ENCODE measurements at regions not wholly inside any gene's neighbourhood (a gene's known extent, or its start where the extent isn't known, plus 50 kb on each side); places are given as distances from the start of the nearest gene placed in this dataset.
A peak's percentile ranks its signal among the peaks of the same experiment; 100 is the strongest.
"Not testable (repeated sequence)": the region's sequence is repeated elsewhere in the genome, so short reads cannot be mapped to it uniquely, and the experiment has no call there.

DNA sequence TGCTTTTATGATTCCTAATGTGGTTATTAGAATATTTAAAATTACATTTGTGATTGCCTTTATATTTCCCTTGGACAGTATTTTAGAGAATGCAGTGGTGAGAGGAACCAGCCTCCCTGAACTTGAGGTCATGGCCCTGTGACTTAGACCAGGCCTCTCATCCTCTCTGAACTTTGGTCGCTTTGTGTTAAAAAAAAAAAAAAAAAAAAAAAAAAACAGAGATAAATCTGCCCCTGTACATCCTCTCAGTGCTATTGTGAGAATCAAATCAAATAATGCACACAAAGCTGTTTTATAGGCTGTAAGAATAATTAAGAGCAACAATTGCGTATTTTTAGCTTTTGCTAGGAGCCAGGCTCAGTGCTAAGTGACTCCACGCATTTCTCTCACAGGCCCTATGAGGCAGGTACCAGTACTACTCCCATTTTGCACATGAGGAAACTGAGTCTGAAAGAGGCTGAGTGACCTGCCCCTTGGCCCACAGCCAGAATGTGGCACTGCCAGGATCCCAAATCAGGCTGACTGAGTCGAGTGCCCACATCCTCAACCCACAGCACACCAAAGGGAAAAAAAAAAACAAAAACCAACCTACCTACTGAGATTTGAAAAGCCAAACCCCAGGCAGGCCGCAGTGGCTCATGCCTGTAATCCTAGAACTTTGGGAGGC is 110.3 kb upstream of the LARP1 start:
- Histone ChIP-seq H3K9me3 (ENCODE audit: control insufficient read depth, low read length) (peaks cover 61% of the 10 kb centered on the region), H3K36me3 (ENCODE audit: control insufficient read depth, insufficient read depth, low read length) (no peaks in the 10 kb centered on the region), H3K9ac (ENCODE audit: extremely low read depth, low read length, poor library complexity, severe bottlenecking) (no peak overlapping the region), H3K27ac (ENCODE audit: low read depth, low read length) (no peak overlapping the region), H3K27me3 (ENCODE audit: control insufficient read depth, insufficient read depth, low read length, poor library complexity, severe bottlenecking) (no peaks in the 10 kb centered on the region), H3K4me1 (ENCODE audit: control insufficient read depth, insufficient read depth, low read length) (no peaks in the 10 kb centered on the region), H3K4me3 (ENCODE audit: low read length) (peak overlapping the region; percentile 69)
- WGBS, 2 experiments (ENCODE audit: insufficient coverage in 1 of 2, insufficient read length in 1 of 2), result 92 to 98% methylated on average over 2 to 4 of the region's 5 CpGs
- TF ChIP-seq, protein P1, sequence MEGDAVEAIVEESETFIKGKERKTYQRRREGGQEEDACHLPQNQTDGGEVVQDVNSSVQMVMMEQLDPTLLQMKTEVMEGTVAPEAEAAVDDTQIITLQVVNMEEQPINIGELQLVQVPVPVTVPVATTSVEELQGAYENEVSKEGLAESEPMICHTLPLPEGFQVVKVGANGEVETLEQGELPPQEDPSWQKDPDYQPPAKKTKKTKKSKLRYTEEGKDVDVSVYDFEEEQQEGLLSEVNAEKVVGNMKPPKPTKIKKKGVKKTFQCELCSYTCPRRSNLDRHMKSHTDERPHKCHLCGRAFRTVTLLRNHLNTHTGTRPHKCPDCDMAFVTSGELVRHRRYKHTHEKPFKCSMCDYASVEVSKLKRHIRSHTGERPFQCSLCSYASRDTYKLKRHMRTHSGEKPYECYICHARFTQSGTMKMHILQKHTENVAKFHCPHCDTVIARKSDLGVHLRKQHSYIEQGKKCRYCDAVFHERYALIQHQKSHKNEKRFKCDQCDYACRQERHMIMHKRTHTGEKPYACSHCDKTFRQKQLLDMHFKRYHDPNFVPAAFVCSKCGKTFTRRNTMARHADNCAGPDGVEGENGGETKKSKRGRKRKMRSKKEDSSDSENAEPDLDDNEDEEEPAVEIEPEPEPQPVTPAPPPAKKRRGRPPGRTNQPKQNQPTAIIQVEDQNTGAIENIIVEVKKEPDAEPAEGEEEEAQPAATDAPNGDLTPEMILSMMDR (conservative IDR thresholded peaks at IDR 0.05), result no peak
- Mint-ChIP-seq H3K27me3 (ENCODE audit: insufficient read depth) (peaks cover 22% of the 10 kb centered on the region), H3K36me3 (ENCODE audit: low read depth) (no peaks in the 10 kb centered on the region), H3K27ac (no peak overlapping the region), H3K4me1 (peaks cover 16% of the 10 kb centered on the region), H3K4me3 (no peak overlapping the region), H3K9me3 (peaks cover 62% of the 10 kb centered on the region)
- DNase-seq, result no peak

DNA sequence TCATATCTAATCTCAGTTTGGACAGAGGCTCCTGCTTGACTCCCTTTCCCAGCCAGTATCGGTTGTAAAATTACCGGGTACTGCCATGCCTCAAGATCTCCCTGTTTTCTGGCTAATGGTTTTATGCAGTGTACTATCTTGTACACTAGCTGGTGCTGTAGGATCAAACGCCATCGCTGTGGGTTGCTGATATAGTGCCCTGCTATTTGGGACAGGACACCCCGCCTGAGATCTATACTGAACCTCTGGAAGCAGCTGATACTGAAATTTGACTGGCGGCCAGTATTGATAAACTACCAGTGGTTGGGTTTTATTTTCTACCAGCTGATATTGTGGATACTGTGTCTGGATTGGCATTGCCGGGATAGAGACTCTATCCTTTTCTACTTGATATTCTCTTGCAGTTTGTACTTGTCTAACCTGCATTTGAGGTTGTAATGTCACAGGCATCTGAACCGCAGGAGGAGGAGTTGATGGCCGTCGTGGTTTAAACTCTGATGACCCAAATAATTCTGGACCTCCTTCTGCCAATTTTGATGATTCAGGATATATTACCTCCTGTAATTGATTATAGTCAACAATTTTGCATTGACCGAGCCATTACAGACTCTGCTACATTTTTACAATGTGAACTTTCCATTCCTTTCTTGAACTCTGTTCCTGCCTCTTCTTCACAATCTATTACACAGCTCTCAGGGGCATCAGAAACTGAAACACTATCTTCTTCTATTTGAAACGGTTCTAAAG is 112.5 kb upstream of the LARP1 start:
- Histone ChIP-seq H3K4me1 (ENCODE audit: control insufficient read depth, insufficient read depth, low read length) (no peaks in the 10 kb centered on the region), H3K9me3 (ENCODE audit: control insufficient read depth, low read length) (peaks cover 61% of the 10 kb centered on the region), H3K27ac (ENCODE audit: low read depth, low read length) (no peak overlapping the region), H3K4me3 (ENCODE audit: low read length) (peak overlapping the region; percentile 59), H3K36me3 (ENCODE audit: control insufficient read depth, insufficient read depth, low read length) (no peaks in the 10 kb centered on the region), H3K27me3 (ENCODE audit: control insufficient read depth, insufficient read depth, low read length, poor library complexity, severe bottlenecking) (no peaks in the 10 kb centered on the region), H3K9ac (ENCODE audit: extremely low read depth, low read length, poor library complexity, severe bottlenecking) (no peak overlapping the region)
- Mint-ChIP-seq H3K27me3 (ENCODE audit: insufficient read depth) (peaks cover 15% of the 10 kb centered on the region), H3K4me3 (no peak overlapping the region), H3K4me1 (peaks cover 12% of the 10 kb centered on the region), H3K9me3 (peaks cover 62% of the 10 kb centered on the region), H3K36me3 (ENCODE audit: low read depth) (no peaks in the 10 kb centered on the region), H3K27ac (no peak overlapping the region)
- no peak for DNase-seq
- WGBS, 2 experiments (ENCODE audit: insufficient coverage in 1 of 2, insufficient read length in 1 of 2), result 89% methylated on average over 8 to 12 of the region's 12 CpGs
- TF ChIP-seq, protein P1 (conservative IDR thresholded peaks at IDR 0.05), result peak; percentile 43

DNA sequence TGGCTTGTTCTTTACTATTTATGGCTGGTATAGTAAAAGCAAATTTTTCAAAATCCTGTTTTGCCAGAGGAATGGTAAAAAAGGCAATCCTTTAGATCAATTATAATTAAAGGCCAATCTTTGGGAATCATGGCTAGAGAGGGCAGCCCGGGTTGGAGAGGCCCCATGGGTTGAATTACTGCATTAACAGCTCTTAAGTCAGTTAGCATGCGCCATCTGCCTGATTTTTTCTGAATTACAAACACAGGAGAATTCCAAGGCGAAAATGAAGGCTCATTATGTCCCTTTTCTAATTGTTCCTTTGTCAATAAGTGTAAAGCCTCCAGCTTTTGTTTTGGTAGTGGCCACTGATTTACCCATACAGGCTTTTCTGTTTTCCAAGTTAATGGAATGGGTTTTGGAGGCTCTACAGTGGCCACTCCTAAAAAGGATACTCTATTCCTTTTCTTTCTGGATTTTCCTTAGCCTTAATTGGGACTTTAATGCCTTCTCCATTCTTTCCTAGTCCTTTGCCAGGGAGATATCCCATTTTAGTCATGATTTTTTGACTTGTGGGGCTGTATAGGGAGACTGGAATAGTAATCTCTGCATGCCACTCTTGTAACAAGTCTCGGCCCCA is 114.9 kb upstream of the LARP1 start:
- not testable (repeated sequence) for H3K27ac Mint-ChIP-seq, H3K4me1 Mint-ChIP-seq
- WGBS, 2 experiments (ENCODE audit: insufficient coverage in 1 of 2, insufficient read length in 1 of 2), result 40 to 57% methylated on average over 3 to 4 of the region's 4 CpGs

DNA sequence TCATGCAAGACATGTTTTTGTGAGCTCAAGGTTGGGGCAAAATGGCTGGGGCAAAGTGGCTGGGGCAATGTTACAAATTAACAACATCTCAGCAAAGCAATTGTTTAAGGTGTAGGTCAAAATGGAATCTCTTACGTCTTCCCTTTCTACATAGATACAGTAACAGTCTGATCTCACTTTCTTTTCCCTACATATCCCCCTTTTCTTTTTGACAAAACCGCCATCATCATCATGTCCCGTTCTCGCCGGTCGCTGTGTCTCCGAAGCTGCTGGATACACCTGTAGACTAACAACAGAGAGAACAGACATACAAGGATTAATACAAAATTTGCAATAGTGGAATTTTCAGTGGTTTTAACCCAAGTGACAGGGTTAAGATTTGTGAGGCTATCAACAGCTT is 118.4 kb upstream of the LARP1 start:
- WGBS, 2 experiments (ENCODE audit: insufficient coverage in 1 of 2, insufficient read length in 1 of 2), result 87 to 98% methylated on average over 4 to 7 of the region's 7 CpGs
- H3K4me1 ChIP-seq (ENCODE audit: control insufficient read depth, insufficient read depth, low read length); H3K27ac ChIP-seq (ENCODE audit: low read depth, low read length); H3K4me1 Mint-ChIP-seq; H3K9ac ChIP-seq (ENCODE audit: extremely low read depth, low read length, poor library complexity, severe bottlenecking); H3K27me3 Mint-ChIP-seq (ENCODE audit: insufficient read depth); H3K36me3 Mint-ChIP-seq (ENCODE audit: low read depth); H3K4me3 ChIP-seq (ENCODE audit: low read length); H3K27ac Mint-ChIP-seq; H3K36me3 ChIP-seq (ENCODE audit: control insufficient read depth, insufficient read depth, low read length); DNase-seq; H3K27me3 ChIP-seq (ENCODE audit: control insufficient read depth, insufficient read depth, low read length, poor library complexity, severe bottlenecking); H3K4me3 Mint-ChIP-seq: not testable (repeated sequence)
- peaks cover 13% of the 10 kb centered on the region for H3K9me3 ChIP-seq (ENCODE audit: control insufficient read depth, low read length)
- peaks cover 13% of the 10 kb centered on the region for H3K9me3 Mint-ChIP-seq

More for the DNA sequence above, 114.9 kb upstream of the LARP1 start:
- H3K4me3 ChIP-seq (ENCODE audit: low read length), result peak overlapping the region; percentile 31
- DNase-seq, result peak; percentile 57
- H3K9me3 ChIP-seq (ENCODE audit: control insufficient read depth, low read length), result peaks cover 48% of the 10 kb centered on the region
- not testable (repeated sequence) for H3K27me3 ChIP-seq (ENCODE audit: control insufficient read depth, insufficient read depth, low read length, poor library complexity, severe bottlenecking); H3K36me3 ChIP-seq (ENCODE audit: control insufficient read depth, insufficient read depth, low read length); H3K9ac ChIP-seq (ENCODE audit: extremely low read depth, low read length, poor library complexity, severe bottlenecking); H3K4me1 ChIP-seq (ENCODE audit: control insufficient read depth, insufficient read depth, low read length); H3K27me3 Mint-ChIP-seq (ENCODE audit: insufficient read depth); H3K4me3 Mint-ChIP-seq; H3K27ac ChIP-seq (ENCODE audit: low read depth, low read length); H3K36me3 Mint-ChIP-seq (ENCODE audit: low read depth)
- peaks cover 46% of the 10 kb centered on the region for H3K9me3 Mint-ChIP-seq
- TF ChIP-seq, protein P1 (conservative IDR thresholded peaks at IDR 0.05), result peak; percentile 81

DNA sequence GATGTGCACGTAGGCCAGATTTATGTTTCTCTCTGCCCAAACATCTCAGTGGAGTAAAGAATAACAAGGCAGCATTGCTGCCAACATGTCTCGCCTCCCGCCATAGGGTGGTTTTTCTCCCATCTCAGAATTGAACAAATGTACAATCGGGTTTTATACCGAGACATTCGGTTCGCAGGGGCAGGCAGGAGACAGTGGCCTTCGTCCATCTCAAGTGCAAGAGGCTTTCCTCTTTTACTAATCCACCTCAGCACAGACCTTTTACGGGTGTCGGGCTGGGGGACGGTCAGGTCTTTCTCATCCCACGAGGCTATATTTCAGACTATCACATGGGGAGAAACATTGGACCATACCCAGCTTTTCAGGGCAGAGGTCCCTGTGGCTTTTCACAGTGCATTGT is 118.9 kb upstream of the LARP1 start:
- H3K4me1 Mint-ChIP-seq; H3K36me3 ChIP-seq (ENCODE audit: control insufficient read depth, insufficient read depth, low read length); H3K4me3 ChIP-seq (ENCODE audit: low read length); H3K9me3 ChIP-seq (ENCODE audit: control insufficient read depth, low read length); H3K27me3 Mint-ChIP-seq (ENCODE audit: insufficient read depth); H3K4me1 ChIP-seq (ENCODE audit: control insufficient read depth, insufficient read depth, low read length); H3K9me3 Mint-ChIP-seq; H3K27ac Mint-ChIP-seq; H3K36me3 Mint-ChIP-seq (ENCODE audit: low read depth); H3K9ac ChIP-seq (ENCODE audit: extremely low read depth, low read length, poor library complexity, severe bottlenecking); H3K27ac ChIP-seq (ENCODE audit: low read depth, low read length); DNase-seq; H3K4me3 Mint-ChIP-seq; H3K27me3 ChIP-seq (ENCODE audit: control insufficient read depth, insufficient read depth, low read length, poor library complexity, severe bottlenecking): not testable (repeated sequence)
- 91 to 93% methylated on average over 6 to 12 of the region's 12 CpGs for WGBS, 2 experiments (ENCODE audit: insufficient coverage in 1 of 2, insufficient read length in 1 of 2)
